ENCODE measurements at regions not wholly inside any gene's neighbourhood (a gene's known extent, or its start where the extent isn't known, plus 50 kb on each side); places are given as distances from the start of the nearest gene placed in this dataset.

- Histone ChIP-seq H3K9me3 (ENCODE audit: insufficient read depth, low read depth, low read length) (peaks cover 14% of the 10 kb centered on the region; the same call in 1 of the 2 replicates), H3K4me1 (ENCODE audit: insufficient read depth, low read length) (no peaks in the 10 kb centered on the region), H3K4me3 (ENCODE audit: low read length) (no peak overlapping the region), H3K27me3 (ENCODE audit: insufficient read depth, low read length) (no peaks in the 10 kb centered on the region), H3K9ac (ENCODE audit: low read depth, low read length) (no peak overlapping the region), H3K27ac (ENCODE audit: low read depth, low read length) (no peak overlapping the region), H3K36me3 (ENCODE audit: insufficient read depth, low read length) (no peaks in the 10 kb centered on the region)
- WGBS: 100% methylated on average over 1 of the region's 1 CpG
Measured at GRCh38 chr1:239218301-239218700, 168.1 kb upstream of the CHRM3 start.

- H3K4me3 ChIP-seq (ENCODE audit: low read length): no peak overlapping the region
- H3K27me3 ChIP-seq (ENCODE audit: insufficient read depth, low read length): no peaks in the 10 kb centered on the region
- no peaks in the 10 kb centered on the region for H3K36me3 ChIP-seq (ENCODE audit: insufficient read depth, low read length)
- H3K27ac ChIP-seq (ENCODE audit: low read depth, low read length): no peak overlapping the region
- no peak overlapping the region for H3K9ac ChIP-seq (ENCODE audit: low read depth, low read length)
- 95% methylated on average over 10 of the region's 10 CpGs for WGBS
- no peaks in the 10 kb centered on the region for H3K4me1 ChIP-seq (ENCODE audit: insufficient read depth, low read length)
- H3K9me3 ChIP-seq (ENCODE audit: insufficient read depth, low read depth, low read length): no peaks in the 10 kb centered on the region
Measured at GRCh38 chr1:239212811-239213220, 173.6 kb upstream of the CHRM3 start.

- H3K9me3 ChIP-seq (ENCODE audit: insufficient read depth, low read depth, low read length): no peaks in the 10 kb centered on the region
- H3K4me1 ChIP-seq (ENCODE audit: insufficient read depth, low read length): no peaks in the 10 kb centered on the region
- no peak overlapping the region for H3K4me3 ChIP-seq (ENCODE audit: low read length)
- no peaks in the 10 kb centered on the region for H3K36me3 ChIP-seq (ENCODE audit: insufficient read depth, low read length)
- H3K27ac ChIP-seq (ENCODE audit: low read depth, low read length): no peak overlapping the region
- 86% methylated on average over 1 of the region's 1 CpG for WGBS
- H3K9ac ChIP-seq (ENCODE audit: low read depth, low read length): no peak overlapping the region
- H3K27me3 ChIP-seq (ENCODE audit: insufficient read depth, low read length): no peaks in the 10 kb centered on the region
Measured at GRCh38 chr1:239209591-239209990, 176.8 kb upstream of the CHRM3 start.

DNA sequence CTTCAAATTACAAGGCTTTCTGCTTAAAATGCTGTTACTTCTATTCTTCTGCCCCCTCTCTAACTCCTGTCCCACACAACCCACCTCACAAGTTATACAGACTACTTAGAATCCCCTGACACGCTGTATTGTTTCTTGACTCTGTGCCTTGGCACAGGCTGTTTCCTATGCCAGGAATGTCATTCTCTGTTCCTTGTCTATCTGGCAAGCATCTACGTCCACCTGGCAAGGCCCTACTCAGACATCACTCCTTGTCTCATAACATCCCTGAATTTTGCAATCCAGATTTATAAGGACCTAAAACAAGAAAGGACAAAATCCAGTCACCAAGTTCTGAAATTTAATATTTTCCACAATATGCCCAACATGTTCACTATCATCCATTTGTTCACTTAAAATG, 182.0 kb upstream of the CHRM3 start:
- H3K27ac ChIP-seq (ENCODE audit: low read depth, low read length): no peak overlapping the region
- no peaks in the 10 kb centered on the region for H3K36me3 ChIP-seq (ENCODE audit: insufficient read depth, low read length)
- no peak overlapping the region for H3K9ac ChIP-seq (ENCODE audit: low read depth, low read length)
- H3K9me3 ChIP-seq (ENCODE audit: insufficient read depth, low read depth, low read length): peaks cover 11% of the 10 kb centered on the region; the same call in 1 of the 2 replicates
- no peaks in the 10 kb centered on the region for H3K27me3 ChIP-seq (ENCODE audit: insufficient read depth, low read length)
- WGBS: 94% methylated on average over 2 of the region's 2 CpGs
- H3K4me1 ChIP-seq (ENCODE audit: insufficient read depth, low read length): no peaks in the 10 kb centered on the region
- H3K4me3 ChIP-seq (ENCODE audit: low read length): no peak overlapping the region

DNA sequence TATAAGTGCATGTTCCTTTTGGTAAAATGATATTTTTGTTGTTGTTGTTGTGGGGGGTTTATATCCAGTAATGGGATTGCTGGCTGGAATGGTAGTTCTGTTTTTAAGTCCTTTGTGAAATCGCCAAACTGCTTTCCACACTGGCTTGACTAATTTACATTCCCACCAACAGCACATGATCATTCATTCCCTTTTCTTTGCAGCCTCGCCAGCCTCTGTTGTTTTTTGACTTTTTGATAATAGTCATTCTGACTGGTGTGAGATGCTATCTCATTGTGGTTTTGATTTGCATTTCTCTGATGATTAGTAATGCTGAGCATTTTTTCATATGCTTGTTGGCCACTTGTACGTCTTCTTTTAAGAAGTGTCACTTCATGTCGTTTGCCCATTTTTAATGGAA, 188.5 kb upstream of the CHRM3 start:
- no peak overlapping the region for H3K9ac ChIP-seq (ENCODE audit: low read depth, low read length)
- no peak overlapping the region for H3K4me3 ChIP-seq (ENCODE audit: low read length)
- no peaks in the 10 kb centered on the region for H3K27me3 ChIP-seq (ENCODE audit: insufficient read depth, low read length)
- 99% methylated on average over 3 of the region's 4 CpGs for WGBS
- no peaks in the 10 kb centered on the region for H3K36me3 ChIP-seq (ENCODE audit: insufficient read depth, low read length)
- peaks cover 13% of the 10 kb centered on the region; the same call in 1 of the 2 replicates for H3K9me3 ChIP-seq (ENCODE audit: insufficient read depth, low read depth, low read length)
- no peaks in the 10 kb centered on the region for H3K4me1 ChIP-seq (ENCODE audit: insufficient read depth, low read length)
- no peak overlapping the region for H3K27ac ChIP-seq (ENCODE audit: low read depth, low read length)

GRCh38 chr1:239189998-239190512, 196.3 kb upstream of the CHRM3 start:
- Histone ChIP-seq H3K4me3 (ENCODE audit: low read length) (no peak overlapping the region), H3K4me1 (ENCODE audit: insufficient read depth, low read length) (no peaks in the 10 kb centered on the region), H3K36me3 (ENCODE audit: insufficient read depth, low read length) (no peaks in the 10 kb centered on the region), H3K9ac (ENCODE audit: low read depth, low read length) (no peak overlapping the region), H3K27me3 (ENCODE audit: insufficient read depth, low read length) (no peaks in the 10 kb centered on the region), H3K9me3 (ENCODE audit: insufficient read depth, low read depth, low read length) (no peaks in the 10 kb centered on the region), H3K27ac (ENCODE audit: low read depth, low read length) (no peak overlapping the region)
- WGBS: 99% methylated on average over 4 of the region's 4 CpGs

GRCh38 chr1:239186487-239186886, 199.9 kb upstream of the CHRM3 start:
- Histone ChIP-seq H3K36me3 (ENCODE audit: insufficient read depth, low read length) (no peaks in the 10 kb centered on the region), H3K9me3 (ENCODE audit: insufficient read depth, low read depth, low read length) (no peaks in the 10 kb centered on the region), H3K9ac (ENCODE audit: low read depth, low read length) (no peak overlapping the region), H3K4me1 (ENCODE audit: insufficient read depth, low read length) (0 out of 2 replicates have a peak, but pooled peaks cover 5% of the 10 kb centered on the region), H3K27ac (ENCODE audit: low read depth, low read length) (no peak overlapping the region), H3K4me3 (ENCODE audit: low read length) (no peak overlapping the region), H3K27me3 (ENCODE audit: insufficient read depth, low read length) (no peaks in the 10 kb centered on the region)
- WGBS: 100% methylated on average over 1 of the region's 1 CpG

DNA sequence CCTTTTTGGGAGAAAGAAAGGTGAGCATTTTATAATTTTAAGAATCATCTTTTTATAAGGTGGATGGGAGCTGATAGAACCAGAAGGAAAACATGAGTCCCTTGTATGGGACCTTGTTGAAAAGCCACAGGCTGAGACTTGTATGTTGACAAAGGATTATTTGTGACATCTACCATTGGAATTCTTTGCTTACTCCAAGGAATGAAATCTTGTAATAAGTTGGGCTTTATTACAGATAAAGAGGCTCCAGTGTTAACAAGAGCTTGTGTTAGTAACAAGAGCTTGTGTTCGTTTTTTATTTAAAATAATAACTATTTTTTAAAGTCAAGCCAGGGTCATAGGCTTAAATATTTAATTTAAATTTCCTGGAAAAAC, 201.1 kb upstream of the CHRM3 start:
- WGBS: no CpG with 5 or more reads among the region's 1 CpG
- Histone ChIP-seq H3K27me3 (ENCODE audit: insufficient read depth, low read length) (no peaks in the 10 kb centered on the region), H3K36me3 (ENCODE audit: insufficient read depth, low read length) (no peaks in the 10 kb centered on the region)

GRCh38 chr1:239184561-239185244, 201.7 kb upstream of the CHRM3 start:
- H3K9ac ChIP-seq (ENCODE audit: low read depth, low read length): no peak overlapping the region

More for the DNA sequence above, 201.1 kb upstream of the CHRM3 start:
- Histone ChIP-seq H3K4me3 (ENCODE audit: low read length) (no peak overlapping the region), H3K9me3 (ENCODE audit: insufficient read depth, low read depth, low read length) (no peaks in the 10 kb centered on the region), H3K4me1 (ENCODE audit: insufficient read depth, low read length) (0 out of 2 replicates have a peak, but pooled peaks cover 5% of the 10 kb centered on the region), H3K27ac (ENCODE audit: low read depth, low read length) (no peak overlapping the region), H3K9ac (ENCODE audit: low read depth, low read length) (no peak overlapping the region)

DNA sequence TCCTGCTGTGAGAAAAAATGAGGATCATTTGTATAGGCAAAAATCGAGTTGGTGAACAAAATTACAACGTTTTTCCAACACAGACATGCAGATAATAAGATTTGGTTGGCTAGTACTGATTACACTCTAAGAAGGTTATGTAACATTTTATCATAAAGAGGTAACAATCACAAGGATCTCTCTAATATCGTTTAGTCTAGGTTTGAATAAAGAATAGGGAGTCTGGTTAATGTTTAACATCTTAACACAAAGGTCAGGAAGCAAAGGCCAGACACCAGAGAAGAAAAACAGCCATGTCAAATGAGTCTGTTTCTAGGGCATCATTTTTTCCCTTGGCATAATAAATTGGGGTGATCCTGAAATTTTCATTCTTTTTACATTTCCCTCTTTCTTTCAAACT, 207.4 kb upstream of the CHRM3 start:
- 0 out of 2 replicates have a peak, but pooled peaks cover 5% of the 10 kb centered on the region for H3K4me1 ChIP-seq (ENCODE audit: insufficient read depth, low read length)
- H3K27me3 ChIP-seq (ENCODE audit: insufficient read depth, low read length): no peaks in the 10 kb centered on the region
- H3K9ac ChIP-seq (ENCODE audit: low read depth, low read length): no peak overlapping the region
- no peaks in the 10 kb centered on the region for H3K9me3 ChIP-seq (ENCODE audit: insufficient read depth, low read depth, low read length)
- H3K36me3 ChIP-seq (ENCODE audit: insufficient read depth, low read length): no peaks in the 10 kb centered on the region
- 94% methylated on average over 2 of the region's 3 CpGs for WGBS
- H3K27ac ChIP-seq (ENCODE audit: low read depth, low read length): no peak overlapping the region
- no peak overlapping the region for H3K4me3 ChIP-seq (ENCODE audit: low read length)

More at GRCh38 chr1:239184561-239185244, 201.7 kb upstream of the CHRM3 start:
- no peaks in the 10 kb centered on the region for H3K9me3 ChIP-seq (ENCODE audit: insufficient read depth, low read depth, low read length)
- no peaks in the 10 kb centered on the region for H3K36me3 ChIP-seq (ENCODE audit: insufficient read depth, low read length)
- H3K4me3 ChIP-seq (ENCODE audit: low read length): no peak overlapping the region
- H3K27ac ChIP-seq (ENCODE audit: low read depth, low read length): no peak overlapping the region
- H3K4me1 ChIP-seq (ENCODE audit: insufficient read depth, low read length): 0 out of 2 replicates have a peak, but pooled peaks cover 5% of the 10 kb centered on the region
- H3K27me3 ChIP-seq (ENCODE audit: insufficient read depth, low read length): no peaks in the 10 kb centered on the region

DNA sequence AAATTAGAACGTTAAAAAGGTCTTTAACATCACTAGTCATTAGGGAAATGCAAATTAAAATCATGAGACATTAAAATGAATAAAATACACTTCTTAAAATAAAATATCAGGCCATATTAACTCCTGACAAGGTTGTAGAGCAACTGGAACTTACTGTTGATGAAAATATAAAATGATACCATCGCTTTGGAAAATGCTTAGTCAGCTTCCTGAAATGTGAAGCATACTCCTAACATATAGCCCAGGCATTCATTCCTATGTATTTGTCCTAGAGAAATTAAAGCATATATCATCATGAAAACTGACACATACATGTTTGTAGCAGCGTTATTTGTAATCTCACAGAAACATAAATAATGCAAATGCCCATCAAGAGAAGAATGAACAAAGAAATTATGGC, 211.5 kb upstream of the CHRM3 start:
- WGBS: 100% methylated on average over 2 of the region's 3 CpGs
- Histone ChIP-seq H3K9me3 (ENCODE audit: insufficient read depth, low read depth, low read length) (no peaks in the 10 kb centered on the region), H3K9ac (ENCODE audit: low read depth, low read length) (no peak overlapping the region), H3K27me3 (ENCODE audit: insufficient read depth, low read length) (no peaks in the 10 kb centered on the region), H3K4me1 (ENCODE audit: insufficient read depth, low read length) (no peaks in the 10 kb centered on the region), H3K27ac (ENCODE audit: low read depth, low read length) (no peak overlapping the region), H3K36me3 (ENCODE audit: insufficient read depth, low read length) (no peaks in the 10 kb centered on the region), H3K4me3 (ENCODE audit: low read length) (no peak overlapping the region)

All from HUES64 (cell line).